Stimulated activated effector memory CD8-positive, alpha-beta T cell treated with anti-CD3 and anti-CD28 coated beads, Interleukin-12 subunit alpha, Interleukin-12 subunit beta, amount 100 ng/mL, for 72 hours (primary cell): ENCODE measurements at regions not wholly inside any gene's neighbourhood (a gene's known extent, or its start where the extent isn't known, plus 50 kb on each side); places are given as distances from the start of the nearest gene placed in this dataset.

Experiments used
- ATAC-seq: fragments of 150-1000 bp; cut with Tn5 transposase; 2 replicates; pipeline ENCODE4 v1.10.0; 2021
- DNase-seq, 2 donors: peaks; one replicate each; pipeline ENCODE4 v3.0.0; 2021 to 2022; ENCODE audit warnings: low spot score in 2 of 2
- H3K27ac Mint-ChIP-seq: one replicate; pipeline ENCODE4 v1.8.0; 2022; ENCODE audit warnings: mild to moderate bottlenecking, mixed read lengths
- H3K36me3 Mint-ChIP-seq: one replicate; pipeline ENCODE4 v1.8.0; 2022; ENCODE audit warnings: mild to moderate bottlenecking, mixed read lengths
- H3K4me1 Mint-ChIP-seq: one replicate; pipeline ENCODE4 v1.8.0; 2022; ENCODE audit warnings: mixed read lengths
- H3K4me3 Mint-ChIP-seq: one replicate; pipeline ENCODE4 v1.8.0; 2022; ENCODE audit warnings: mild to moderate bottlenecking, mixed read lengths
- H3K9me3 Mint-ChIP-seq: one replicate; pipeline ENCODE4 v1.8.0; 2022; ENCODE audit warnings: mixed read lengths

GRCh38 chr12:113683574-113683973 is 211.9 kb upstream of the LHX5 start:
- DNase-seq (no peak), ATAC-seq (no peak)
- Mint-ChIP-seq H3K27ac (no peak overlapping the region), H3K36me3 (no peaks in the 10 kb centered on the region), H3K4me3 (no peak overlapping the region), H3K9me3 (no peaks in the 10 kb centered on the region), H3K4me1 (no peaks in the 10 kb centered on the region)

GRCh38 chr12:113680868-113681267 is 209.2 kb upstream of the LHX5 start:
- ATAC-seq, result no peak
- Mint-ChIP-seq H3K4me1 (no peaks in the 10 kb centered on the region), H3K4me3 (no peak overlapping the region), H3K27ac (no peak overlapping the region), H3K9me3 (no peaks in the 10 kb centered on the region), H3K36me3 (no peaks in the 10 kb centered on the region)
- DNase-seq, result no peak

- no peak for ATAC-seq
- Mint-ChIP-seq H3K27ac (no peak overlapping the region), H3K4me1 (no peaks in the 10 kb centered on the region), H3K9me3 (no peaks in the 10 kb centered on the region), H3K36me3 (no peaks in the 10 kb centered on the region), H3K4me3 (no peak overlapping the region)
- no peak for DNase-seq
These were observed 206.8 kb upstream of the LHX5 start for GRCh38 chr12:113678223-113679119.

GRCh38 chr12:113676547-113676946 is 204.9 kb upstream of the LHX5 start:
- Mint-ChIP-seq H3K9me3 (no peaks in the 10 kb centered on the region), H3K27ac (no peak overlapping the region), H3K36me3 (no peaks in the 10 kb centered on the region), H3K4me1 (no peaks in the 10 kb centered on the region), H3K4me3 (no peak overlapping the region)
- ATAC-seq, result no peak
- DNase-seq, result no peak

GRCh38 chr12:113676117-113676516 is 204.4 kb upstream of the LHX5 start:
- DNase-seq (no peak), ATAC-seq (no peak)
- Mint-ChIP-seq H3K36me3 (no peaks in the 10 kb centered on the region), H3K27ac (no peak overlapping the region), H3K4me3 (no peak overlapping the region), H3K9me3 (no peaks in the 10 kb centered on the region), H3K4me1 (no peaks in the 10 kb centered on the region)

GRCh38 chr12:113674996-113675395 is 203.3 kb upstream of the LHX5 start:
- Mint-ChIP-seq H3K4me3 (no peak overlapping the region), H3K36me3 (no peaks in the 10 kb centered on the region), H3K9me3 (no peaks in the 10 kb centered on the region), H3K27ac (no peak overlapping the region), H3K4me1 (no peaks in the 10 kb centered on the region)
- ATAC-seq (no peak), DNase-seq (no peak)

GRCh38 chr12:113674302-113674701 is 202.6 kb upstream of the LHX5 start:
- ATAC-seq, result no peak
- Mint-ChIP-seq H3K4me3 (no peak overlapping the region), H3K4me1 (no peaks in the 10 kb centered on the region), H3K36me3 (no peaks in the 10 kb centered on the region), H3K9me3 (no peaks in the 10 kb centered on the region), H3K27ac (no peak overlapping the region)
- DNase-seq, result no peak

- Mint-ChIP-seq H3K9me3 (no peaks in the 10 kb centered on the region), H3K36me3 (no peaks in the 10 kb centered on the region), H3K27ac (no peak overlapping the region), H3K4me3 (no peak overlapping the region), H3K4me1 (no peaks in the 10 kb centered on the region)
- no peak for DNase-seq
- peak; percentile 27 for ATAC-seq
These were observed 202.0 kb upstream of the LHX5 start for GRCh38 chr12:113673458-113674238.

- Mint-ChIP-seq H3K4me1 (no peaks in the 10 kb centered on the region), H3K9me3 (no peaks in the 10 kb centered on the region), H3K4me3 (no peak overlapping the region), H3K36me3 (no peaks in the 10 kb centered on the region), H3K27ac (no peak overlapping the region)
- DNase-seq (no peak), ATAC-seq (no peak)
These were observed 199.1 kb upstream of the LHX5 start for GRCh38 chr12:113670742-113671141.

- no peaks in the 10 kb centered on the region for H3K4me1 Mint-ChIP-seq
These were observed 196.1 kb upstream of the LHX5 start for GRCh38 chr12:113667676-113668356.

GRCh38 chr12:113667095-113667494 is 195.4 kb upstream of the LHX5 start:
- DNase-seq (no peak), ATAC-seq (no peak)
- H3K36me3 Mint-ChIP-seq, result no peaks in the 10 kb centered on the region
- no peaks in the 10 kb centered on the region for H3K9me3 Mint-ChIP-seq
- H3K4me1 Mint-ChIP-seq, result no peaks in the 10 kb centered on the region
- no peak overlapping the region for H3K4me3 Mint-ChIP-seq
- no peak overlapping the region for H3K27ac Mint-ChIP-seq

More at GRCh38 chr12:113667676-113668356, 196.1 kb upstream of the LHX5 start:
- ATAC-seq, result no peak
- H3K9me3 Mint-ChIP-seq, result no peaks in the 10 kb centered on the region
- no peak for DNase-seq
- H3K36me3 Mint-ChIP-seq, result no peaks in the 10 kb centered on the region
- no peak overlapping the region for H3K4me3 Mint-ChIP-seq
- H3K27ac Mint-ChIP-seq, result no peak overlapping the region

- Mint-ChIP-seq H3K4me1 (no peaks in the 10 kb centered on the region), H3K4me3 (no peak overlapping the region), H3K27ac (no peak overlapping the region), H3K36me3 (no peaks in the 10 kb centered on the region), H3K9me3 (no peaks in the 10 kb centered on the region)
- ATAC-seq (no peak), DNase-seq (no peak)
These were observed 194.6 kb upstream of the LHX5 start for GRCh38 chr12:113666223-113666622.

- H3K4me3 Mint-ChIP-seq, result no peak overlapping the region
- no peak for ATAC-seq
- no peaks in the 10 kb centered on the region for H3K36me3 Mint-ChIP-seq
- no peaks in the 10 kb centered on the region for H3K4me1 Mint-ChIP-seq
- no peak overlapping the region for H3K27ac Mint-ChIP-seq
- DNase-seq, result no peak
- H3K9me3 Mint-ChIP-seq, result no peaks in the 10 kb centered on the region
These were observed 193.8 kb upstream of the LHX5 start for GRCh38 chr12:113665457-113665856.

GRCh38 chr12:113664224-113664681 is 192.6 kb upstream of the LHX5 start:
- DNase-seq (no peak), ATAC-seq (no peak)
- Mint-ChIP-seq H3K27ac (no peak overlapping the region), H3K4me3 (no peak overlapping the region), H3K36me3 (no peaks in the 10 kb centered on the region), H3K9me3 (no peaks in the 10 kb centered on the region), H3K4me1 (no peaks in the 10 kb centered on the region)

GRCh38 chr12:113663396-113663795 is 191.7 kb upstream of the LHX5 start:
- Mint-ChIP-seq H3K9me3 (no peaks in the 10 kb centered on the region), H3K36me3 (no peaks in the 10 kb centered on the region), H3K4me3 (no peak overlapping the region), H3K4me1 (no peaks in the 10 kb centered on the region), H3K27ac (no peak overlapping the region)
- no peak for ATAC-seq
- DNase-seq, result no peak
